ENCODE measurements at regions not wholly inside any gene's neighbourhood (a gene's known extent, or its start where the extent isn't known, plus 50 kb on each side); places are given as distances from the start of the nearest gene placed in this dataset.

DNA sequence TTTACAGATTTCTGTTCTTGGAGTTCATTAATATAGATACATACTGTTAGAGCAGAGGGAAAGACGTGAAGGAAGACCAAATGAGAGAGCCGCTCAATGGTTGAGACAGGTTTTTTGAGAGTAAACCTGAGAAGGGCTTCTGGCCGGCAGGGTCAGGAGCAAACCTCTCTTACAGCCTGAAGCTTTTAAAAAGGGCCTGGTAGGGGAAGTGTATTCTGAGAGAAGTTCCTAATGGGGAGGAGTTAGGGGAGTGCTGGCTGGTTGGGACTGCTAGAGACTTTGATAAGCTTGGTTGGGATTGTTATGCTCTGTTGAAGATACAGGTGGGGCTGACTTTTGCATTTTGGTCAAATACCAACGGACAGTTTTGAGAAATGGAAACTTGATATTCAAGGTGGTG, 186.8 kb upstream of the PABPC4L start:
- TF ChIP-seq, protein P1, sequence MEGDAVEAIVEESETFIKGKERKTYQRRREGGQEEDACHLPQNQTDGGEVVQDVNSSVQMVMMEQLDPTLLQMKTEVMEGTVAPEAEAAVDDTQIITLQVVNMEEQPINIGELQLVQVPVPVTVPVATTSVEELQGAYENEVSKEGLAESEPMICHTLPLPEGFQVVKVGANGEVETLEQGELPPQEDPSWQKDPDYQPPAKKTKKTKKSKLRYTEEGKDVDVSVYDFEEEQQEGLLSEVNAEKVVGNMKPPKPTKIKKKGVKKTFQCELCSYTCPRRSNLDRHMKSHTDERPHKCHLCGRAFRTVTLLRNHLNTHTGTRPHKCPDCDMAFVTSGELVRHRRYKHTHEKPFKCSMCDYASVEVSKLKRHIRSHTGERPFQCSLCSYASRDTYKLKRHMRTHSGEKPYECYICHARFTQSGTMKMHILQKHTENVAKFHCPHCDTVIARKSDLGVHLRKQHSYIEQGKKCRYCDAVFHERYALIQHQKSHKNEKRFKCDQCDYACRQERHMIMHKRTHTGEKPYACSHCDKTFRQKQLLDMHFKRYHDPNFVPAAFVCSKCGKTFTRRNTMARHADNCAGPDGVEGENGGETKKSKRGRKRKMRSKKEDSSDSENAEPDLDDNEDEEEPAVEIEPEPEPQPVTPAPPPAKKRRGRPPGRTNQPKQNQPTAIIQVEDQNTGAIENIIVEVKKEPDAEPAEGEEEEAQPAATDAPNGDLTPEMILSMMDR (IDR thresholded peaks at IDR 0.05), result no peak
- TF ChIP-seq POLR2A (IDR thresholded peaks at IDR 0.05) (no peak), POLR2AphosphoS5 (IDR thresholded peaks at IDR 0.05) (no peak), EP300 (IDR thresholded peaks at IDR 0.05) (no peak)

All from gastroesophageal sphincter (tissue), 3 donors.